ENCODE measurements at regions not wholly inside any gene's neighbourhood (a gene's known extent, or its start where the extent isn't known, plus 50 kb on each side); places are given as distances from the start of the nearest gene placed in this dataset.
"Not testable (repeated sequence)": the region's sequence is repeated elsewhere in the genome, so short reads cannot be mapped to it uniquely, and the experiment has no call there.

- H3K4me1 Mint-ChIP-seq (ENCODE audit: low read depth): peaks cover 7% of the 10 kb centered on the region
- H3K36me3 Mint-ChIP-seq (ENCODE audit: low read depth): no peaks in the 10 kb centered on the region
- no peak overlapping the region for H3K4me3 Mint-ChIP-seq (ENCODE audit: unreplicated experiment)
- no peaks in the 10 kb centered on the region for H3K9me3 Mint-ChIP-seq (ENCODE audit: low read depth)
- no peak for DNase-seq (ENCODE audit: low spot score)
- TF ChIP-seq, protein P1, sequence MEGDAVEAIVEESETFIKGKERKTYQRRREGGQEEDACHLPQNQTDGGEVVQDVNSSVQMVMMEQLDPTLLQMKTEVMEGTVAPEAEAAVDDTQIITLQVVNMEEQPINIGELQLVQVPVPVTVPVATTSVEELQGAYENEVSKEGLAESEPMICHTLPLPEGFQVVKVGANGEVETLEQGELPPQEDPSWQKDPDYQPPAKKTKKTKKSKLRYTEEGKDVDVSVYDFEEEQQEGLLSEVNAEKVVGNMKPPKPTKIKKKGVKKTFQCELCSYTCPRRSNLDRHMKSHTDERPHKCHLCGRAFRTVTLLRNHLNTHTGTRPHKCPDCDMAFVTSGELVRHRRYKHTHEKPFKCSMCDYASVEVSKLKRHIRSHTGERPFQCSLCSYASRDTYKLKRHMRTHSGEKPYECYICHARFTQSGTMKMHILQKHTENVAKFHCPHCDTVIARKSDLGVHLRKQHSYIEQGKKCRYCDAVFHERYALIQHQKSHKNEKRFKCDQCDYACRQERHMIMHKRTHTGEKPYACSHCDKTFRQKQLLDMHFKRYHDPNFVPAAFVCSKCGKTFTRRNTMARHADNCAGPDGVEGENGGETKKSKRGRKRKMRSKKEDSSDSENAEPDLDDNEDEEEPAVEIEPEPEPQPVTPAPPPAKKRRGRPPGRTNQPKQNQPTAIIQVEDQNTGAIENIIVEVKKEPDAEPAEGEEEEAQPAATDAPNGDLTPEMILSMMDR (IDR thresholded peaks at IDR 0.05): no peak
- H3K27ac Mint-ChIP-seq (ENCODE audit: unreplicated experiment): no peak overlapping the region
- H3K27me3 Mint-ChIP-seq (ENCODE audit: low read depth): no peaks in the 10 kb centered on the region
Observed at GRCh38 chr5:143593723-143594122, 190.2 kb upstream of the NR3C1 start.

- Mint-ChIP-seq H3K27me3 (ENCODE audit: low read depth) (no peaks in the 10 kb centered on the region), H3K4me3 (ENCODE audit: unreplicated experiment) (no peak overlapping the region), H3K27ac (ENCODE audit: unreplicated experiment) (no peak overlapping the region), H3K9me3 (ENCODE audit: low read depth) (no peaks in the 10 kb centered on the region), H3K4me1 (ENCODE audit: low read depth) (peaks cover 7% of the 10 kb centered on the region), H3K36me3 (ENCODE audit: low read depth) (no peaks in the 10 kb centered on the region)
- no peak for DNase-seq (ENCODE audit: low spot score)
- TF ChIP-seq, protein P1 (IDR thresholded peaks at IDR 0.05): no peak
Observed at GRCh38 chr5:143592648-143593047, 189.2 kb upstream of the NR3C1 start.

GRCh38 chr5:143588933-143589662 is 185.6 kb upstream of the NR3C1 start:
- Mint-ChIP-seq H3K27ac (ENCODE audit: unreplicated experiment) (no peak overlapping the region), H3K9me3 (ENCODE audit: low read depth) (no peaks in the 10 kb centered on the region), H3K36me3 (ENCODE audit: low read depth) (no peaks in the 10 kb centered on the region), H3K4me3 (ENCODE audit: unreplicated experiment) (no peak overlapping the region), H3K27me3 (ENCODE audit: low read depth) (no peaks in the 10 kb centered on the region), H3K4me1 (ENCODE audit: low read depth) (peaks cover 14% of the 10 kb centered on the region)
- no peak for DNase-seq (ENCODE audit: low spot score)
- TF ChIP-seq, protein P1 (IDR thresholded peaks at IDR 0.05): no peak

DNA sequence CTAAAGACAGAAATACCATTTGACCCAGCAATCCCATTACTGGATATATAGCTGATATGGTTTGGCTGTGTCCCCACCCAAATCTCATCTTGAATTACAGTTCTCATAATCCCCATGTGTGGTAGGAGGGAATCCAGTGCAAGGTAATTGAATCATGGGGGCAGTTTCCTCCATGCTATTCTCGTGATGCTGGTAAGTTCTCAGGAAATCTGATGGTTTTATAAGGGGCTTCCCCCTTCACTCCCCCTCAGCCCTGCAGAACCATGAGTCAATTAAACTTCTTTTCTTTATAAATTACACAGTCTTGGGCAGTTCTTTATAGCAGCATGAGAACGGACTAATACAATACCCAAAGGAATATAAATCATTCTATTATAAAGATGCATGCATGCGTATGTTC is 184.6 kb upstream of the NR3C1 start:
- DNase-seq (ENCODE audit: low spot score); H3K27me3 Mint-ChIP-seq (ENCODE audit: low read depth); H3K36me3 Mint-ChIP-seq (ENCODE audit: low read depth); H3K27ac Mint-ChIP-seq (ENCODE audit: unreplicated experiment); H3K9me3 Mint-ChIP-seq (ENCODE audit: low read depth); H3K4me3 Mint-ChIP-seq (ENCODE audit: unreplicated experiment): not testable (repeated sequence)
- H3K4me1 Mint-ChIP-seq (ENCODE audit: low read depth): peaks cover 14% of the 10 kb centered on the region

DNA sequence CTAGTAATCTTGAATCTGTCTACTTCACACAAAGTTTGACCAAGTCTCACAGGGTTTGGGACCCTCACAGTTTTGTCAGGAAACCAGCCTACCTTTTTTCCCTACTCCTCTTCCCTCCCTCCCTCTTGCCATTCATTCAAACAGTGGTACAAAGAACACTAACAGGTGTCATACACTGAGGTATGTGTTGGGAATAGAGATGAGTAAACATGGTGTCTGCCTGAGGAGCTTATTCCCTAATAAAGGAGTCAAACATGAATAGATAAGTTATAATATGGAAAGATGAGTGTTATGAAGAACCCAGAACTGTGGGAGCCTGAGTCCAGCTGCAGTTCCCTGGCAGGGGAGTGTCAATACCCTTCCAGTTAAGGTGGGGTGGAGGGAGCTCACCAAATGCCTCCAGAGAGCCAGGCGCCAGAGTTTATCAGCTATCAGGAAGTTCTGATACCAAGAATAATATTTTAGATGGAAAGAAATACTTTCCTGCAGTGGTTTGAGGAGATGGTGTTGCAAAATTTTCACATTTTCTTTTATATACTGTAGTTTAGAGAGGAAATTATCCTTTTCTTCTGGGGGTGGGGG is 183.4 kb upstream of the NR3C1 start:
- Mint-ChIP-seq H3K4me3 (ENCODE audit: unreplicated experiment) (no peak overlapping the region), H3K27me3 (ENCODE audit: low read depth) (no peaks in the 10 kb centered on the region), H3K36me3 (ENCODE audit: low read depth) (no peaks in the 10 kb centered on the region), H3K27ac (ENCODE audit: unreplicated experiment) (no peak overlapping the region), H3K4me1 (ENCODE audit: low read depth) (peaks cover 14% of the 10 kb centered on the region), H3K9me3 (ENCODE audit: low read depth) (no peaks in the 10 kb centered on the region)
- DNase-seq (ENCODE audit: low spot score): no peak
- TF ChIP-seq, protein P1 (IDR thresholded peaks at IDR 0.05): no peak

- TF ChIP-seq, protein P1 (IDR thresholded peaks at IDR 0.05): no peak
- H3K9me3 Mint-ChIP-seq (ENCODE audit: low read depth): no peaks in the 10 kb centered on the region
- H3K27ac Mint-ChIP-seq (ENCODE audit: unreplicated experiment): no peak overlapping the region
- peaks cover 14% of the 10 kb centered on the region for H3K4me1 Mint-ChIP-seq (ENCODE audit: low read depth)
- H3K36me3 Mint-ChIP-seq (ENCODE audit: low read depth): no peaks in the 10 kb centered on the region
- no peak for DNase-seq (ENCODE audit: low spot score)
- H3K27me3 Mint-ChIP-seq (ENCODE audit: low read depth): no peaks in the 10 kb centered on the region
- no peak overlapping the region for H3K4me3 Mint-ChIP-seq (ENCODE audit: unreplicated experiment)
Observed at GRCh38 chr5:143585970-143586369, 182.5 kb upstream of the NR3C1 start.

Data from chondrocyte (in vitro differentiated cells).